ENCODE measurements at regions not wholly inside any gene's neighbourhood (a gene's known extent, or its start where the extent isn't known, plus 50 kb on each side); places are given as distances from the start of the nearest gene placed in this dataset.
"Not testable (repeated sequence)": the region's sequence is repeated elsewhere in the genome, so short reads cannot be mapped to it uniquely, and the experiment has no call there.

DNA sequence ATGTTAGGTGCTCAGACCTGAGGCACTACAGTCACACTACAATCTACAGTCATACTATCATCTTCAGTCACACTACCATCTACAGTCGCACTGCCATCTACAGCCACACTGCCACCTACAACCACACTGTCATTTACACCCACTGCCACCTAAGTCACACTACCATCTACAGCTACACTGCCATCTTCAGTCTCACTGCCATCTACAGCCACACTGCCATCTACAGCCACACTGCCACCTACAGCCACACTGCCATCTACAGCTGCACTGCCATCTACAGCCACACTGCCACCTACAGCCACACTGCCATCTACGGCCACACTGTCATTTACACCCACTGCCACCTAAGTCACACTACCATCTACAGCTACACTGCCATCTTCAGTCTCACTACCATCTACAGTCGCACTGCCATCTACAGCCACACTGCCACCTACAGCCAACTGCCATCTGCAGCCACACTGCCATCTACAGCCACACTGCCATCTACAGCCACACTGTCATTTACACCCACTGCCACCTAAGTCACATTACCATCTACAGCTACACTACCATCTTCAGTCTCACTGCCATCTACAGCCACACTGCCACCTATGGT is 155.2 kb upstream of the AFDN start:
- DNase-seq (ENCODE audit: low spot score); intact Hi-C loops (cut with DNase I): not testable (repeated sequence)

DNA sequence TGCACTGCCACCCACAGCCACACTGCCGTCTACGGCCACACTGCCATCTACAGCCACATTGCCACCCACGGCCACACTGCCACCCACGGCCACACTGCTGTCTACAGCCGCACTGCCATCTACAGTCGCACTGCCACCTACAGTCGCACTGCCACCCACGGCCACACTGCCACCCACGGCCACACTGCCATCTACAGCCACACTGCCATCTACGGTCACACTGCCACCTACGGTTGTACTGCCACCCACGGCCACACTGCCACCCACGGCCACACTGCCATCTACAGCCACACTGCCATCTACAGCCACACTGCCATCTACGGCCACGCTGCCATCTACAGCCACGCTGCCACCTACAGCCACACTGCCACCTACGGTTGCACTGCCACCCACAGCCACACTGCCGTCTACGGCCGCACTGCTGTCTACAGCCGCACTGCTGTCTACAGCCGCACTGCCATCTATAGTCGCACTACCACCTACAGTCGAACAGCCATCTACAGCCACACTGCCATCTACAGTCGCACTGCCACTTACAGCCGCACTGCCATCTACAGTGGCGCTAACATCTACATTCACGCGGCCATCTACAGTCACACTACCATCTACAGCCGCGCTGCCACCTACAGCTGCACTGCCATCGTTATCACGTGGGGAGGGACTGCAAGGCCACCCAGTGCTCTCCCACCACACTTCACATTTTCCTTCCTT is 154.6 kb upstream of the AFDN start:
- no peak for DNase-seq (ENCODE audit: low spot score)
- intact Hi-C loops (cut with DNase I) = no loop called here
- ATAC-seq = no peak

More for the DNA sequence above, 155.2 kb upstream of the AFDN start:
- ATAC-seq = not testable (repeated sequence)

DNA sequence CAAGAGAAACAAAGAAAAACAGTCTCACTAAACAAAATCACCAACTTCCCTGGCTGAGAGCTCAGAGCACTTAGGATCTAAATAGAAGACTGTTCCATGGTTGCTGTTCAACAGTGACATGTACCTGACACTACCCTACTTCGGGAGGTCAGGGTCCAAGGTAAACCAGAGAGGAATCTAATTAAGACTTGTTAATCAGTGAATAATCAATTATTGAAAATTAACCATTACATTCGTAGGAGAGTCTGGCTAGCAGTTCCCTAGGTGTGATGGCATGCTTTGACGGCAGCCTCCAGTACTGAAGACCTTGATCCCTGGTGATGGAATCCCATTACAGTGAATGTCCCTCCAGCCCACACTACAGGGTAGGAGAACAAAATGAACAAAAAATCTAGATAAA is 154.0 kb upstream of the AFDN start:
- ATAC-seq = no peak
- intact Hi-C loops (cut with DNase I) = no loop called here
- no peak for DNase-seq (ENCODE audit: low spot score)

DNA sequence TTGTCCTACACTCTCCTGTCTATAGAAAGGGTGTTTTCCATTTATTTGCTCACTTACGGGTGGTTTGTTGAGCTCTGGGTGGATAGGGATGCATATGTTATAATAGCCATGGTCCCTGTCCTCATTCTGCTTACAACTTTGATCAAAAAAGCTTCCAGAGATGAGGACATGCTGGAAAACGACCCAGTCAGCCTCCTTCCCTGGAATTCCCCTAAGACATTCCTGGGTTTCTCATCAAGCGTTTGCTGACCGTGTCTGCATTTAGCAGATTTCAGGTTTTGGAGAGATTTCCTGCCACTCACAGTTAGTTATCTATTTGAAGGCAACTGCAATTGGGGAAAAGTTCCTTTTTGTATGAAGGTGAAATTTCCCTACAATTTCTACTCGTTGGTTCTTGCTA is 152.8 kb upstream of the AFDN start:
- ATAC-seq (no peak), DNase-seq (ENCODE audit: low spot score) (no peak)
- intact Hi-C loops (cut with DNase I) = no loop called here

DNA sequence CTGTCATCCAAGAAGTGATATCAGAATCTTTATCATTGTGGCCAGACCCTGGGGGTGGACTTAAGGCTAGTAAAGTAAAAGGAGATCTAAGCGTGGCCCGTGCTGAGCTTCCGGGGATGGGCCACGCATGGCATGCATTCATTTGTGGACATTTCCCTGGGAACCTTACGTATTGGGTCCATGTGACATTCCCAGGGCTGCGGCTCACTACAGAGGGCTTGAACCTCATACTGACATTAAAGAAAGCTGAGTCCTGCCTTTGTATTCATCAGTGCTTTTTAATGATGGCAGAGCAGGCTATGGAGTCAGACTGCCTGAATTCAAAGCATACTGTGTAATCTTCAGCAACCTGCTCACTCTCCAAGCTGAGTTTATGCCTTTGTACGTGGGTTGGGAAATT is 152.2 kb upstream of the AFDN start:
- intact Hi-C loops (cut with DNase I) = no loop called here
- DNase-seq (ENCODE audit: low spot score) (no peak), ATAC-seq (no peak)

DNA sequence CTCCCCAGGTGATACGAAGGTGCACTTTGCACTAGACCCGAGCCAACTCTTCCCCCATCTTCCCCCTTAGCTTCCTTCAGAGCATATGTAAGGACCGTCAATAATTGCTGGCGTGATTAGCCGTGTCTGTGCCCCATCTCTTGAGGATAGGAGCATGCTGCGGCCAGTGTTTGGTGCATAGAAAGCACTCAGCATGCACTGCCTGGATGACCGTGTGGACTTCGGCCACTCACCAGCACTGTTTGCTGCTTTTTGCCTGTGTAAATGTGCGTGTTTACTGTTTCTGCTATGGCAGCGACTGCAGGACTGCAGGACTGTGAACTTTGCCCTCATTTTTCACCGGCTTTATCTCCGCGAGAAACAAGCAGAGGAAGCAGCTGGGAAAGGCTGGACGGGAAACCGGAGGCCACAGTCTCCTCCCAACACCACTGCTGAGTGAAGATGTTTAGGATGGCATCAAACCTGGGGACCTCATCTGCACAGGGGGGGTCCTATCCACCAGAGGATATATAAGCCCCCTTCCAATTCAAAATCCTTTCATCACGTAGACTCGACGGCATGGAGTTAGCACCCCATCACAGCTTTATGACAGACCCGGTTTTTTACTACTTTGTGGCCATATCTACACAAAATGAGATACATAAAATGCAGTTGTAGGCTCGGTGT is 150.6 kb upstream of the AFDN start:
- no peak for DNase-seq (ENCODE audit: low spot score)
- ATAC-seq = no peak
- intact Hi-C loops (cut with DNase I) = no loop called here

DNA sequence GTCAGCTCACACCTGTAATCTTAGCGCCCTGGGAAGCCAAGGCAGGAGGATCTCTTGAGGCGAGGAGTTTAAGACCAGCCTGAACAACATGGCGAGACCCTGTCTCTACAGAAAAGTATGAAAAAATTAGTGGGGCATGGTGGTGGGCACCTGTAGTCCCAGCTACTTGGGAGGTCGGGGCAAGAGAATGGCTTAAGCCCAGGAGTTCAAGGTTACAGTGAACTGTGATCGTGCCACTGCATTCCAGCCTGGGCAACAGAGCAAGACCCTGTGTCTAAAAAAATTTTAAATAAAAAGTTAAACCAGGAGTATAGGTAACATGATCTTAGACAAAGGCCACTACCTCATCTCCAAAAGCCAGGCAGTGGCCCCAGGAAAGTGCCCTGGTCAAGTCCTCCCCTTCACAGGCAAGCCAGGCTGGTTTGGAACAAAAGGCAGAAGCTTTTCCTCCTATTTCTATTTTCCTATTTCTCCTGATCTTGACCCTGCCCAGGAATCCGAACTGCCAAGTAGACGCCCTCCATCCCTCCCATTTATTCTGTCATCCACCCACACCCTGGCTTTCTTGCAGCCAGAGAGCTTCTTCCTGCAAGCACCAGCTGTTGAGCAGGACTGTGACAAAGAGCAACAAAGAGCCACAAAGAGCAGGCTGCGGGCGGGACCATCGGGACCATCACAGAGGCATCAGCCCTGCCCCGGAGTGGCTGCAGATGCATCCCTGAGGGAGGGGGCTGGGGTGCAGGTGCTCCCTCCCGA is 149.9 kb upstream of the AFDN start:
- intact Hi-C loops (cut with DNase I) = no loop called here
- ATAC-seq = peak; percentile 70
- peak; percentile 59 for DNase-seq (ENCODE audit: low spot score)

DNA sequence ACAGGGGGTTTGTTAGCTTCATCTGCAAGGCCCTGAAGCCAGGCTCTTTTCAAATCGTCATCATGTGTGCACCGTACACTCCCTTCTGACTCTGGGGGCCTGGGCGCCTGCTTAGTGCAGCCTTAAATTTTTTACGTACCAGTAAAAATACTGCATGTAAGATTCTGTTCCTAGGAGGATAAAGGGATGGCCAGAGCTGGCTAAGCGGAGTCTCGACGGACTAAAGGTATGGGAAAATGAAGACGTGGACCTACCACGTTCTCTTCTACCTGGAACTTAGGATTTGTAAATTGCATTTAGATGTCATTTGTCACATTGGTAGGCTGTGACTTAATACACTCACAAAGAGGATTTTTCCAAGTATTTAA is 149.3 kb upstream of the AFDN start:
- intact Hi-C loops (cut with DNase I) = no loop called here
- DNase-seq (ENCODE audit: low spot score) (no peak), ATAC-seq (no peak)

DNA sequence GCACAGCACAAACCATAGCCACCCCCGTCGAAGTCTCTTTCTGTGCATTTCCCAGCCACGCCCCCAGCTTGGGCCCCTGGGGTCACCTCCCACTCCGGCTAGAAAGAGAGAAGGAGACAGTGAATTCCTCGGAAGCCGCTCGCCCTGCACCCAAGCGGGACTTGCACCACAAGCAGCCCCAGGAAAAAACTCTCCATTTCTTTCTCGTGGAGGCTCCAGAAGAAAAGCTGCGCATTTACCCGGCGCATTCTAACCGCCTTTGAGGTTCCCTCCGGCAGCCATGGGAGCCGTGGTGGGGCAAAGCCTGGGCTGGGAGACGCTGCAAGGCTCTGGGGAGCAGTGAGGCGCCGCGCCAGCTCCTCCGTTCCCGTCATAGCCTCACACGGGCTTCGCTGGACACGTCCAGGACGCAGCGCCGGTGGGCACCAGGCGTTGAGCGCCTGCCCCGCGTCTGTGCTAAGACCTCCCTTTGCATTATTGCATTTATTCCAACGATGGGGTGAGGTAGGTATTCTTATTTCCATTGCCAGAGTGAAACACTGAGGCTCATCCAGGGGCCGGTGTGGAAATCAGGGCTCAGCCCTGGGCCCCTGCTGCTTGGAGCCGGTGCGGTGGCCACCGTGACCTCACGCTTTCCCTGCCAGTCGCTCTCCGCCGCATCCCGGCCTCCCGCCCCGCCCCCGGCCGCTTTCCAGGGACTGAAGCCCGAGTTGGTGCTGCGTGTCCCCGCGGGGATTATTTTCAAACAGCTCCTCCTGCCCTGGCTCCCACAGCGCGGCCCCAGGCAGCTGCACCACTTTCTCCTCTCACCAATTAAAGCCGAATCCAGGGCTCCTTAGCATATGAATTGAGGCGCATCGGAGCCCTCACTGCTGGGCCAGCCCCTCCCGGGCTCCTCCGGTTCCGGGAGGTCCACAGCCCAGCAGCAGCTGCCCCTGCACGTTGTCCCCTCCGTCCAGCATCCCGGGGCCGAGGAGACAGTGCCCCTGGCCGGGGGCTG is 148.3 kb upstream of the AFDN start:
- peak; percentile 26 for ATAC-seq
- intact Hi-C loops (cut with DNase I) = no loop called here
- peak; percentile 67 for DNase-seq (ENCODE audit: low spot score)

DNA sequence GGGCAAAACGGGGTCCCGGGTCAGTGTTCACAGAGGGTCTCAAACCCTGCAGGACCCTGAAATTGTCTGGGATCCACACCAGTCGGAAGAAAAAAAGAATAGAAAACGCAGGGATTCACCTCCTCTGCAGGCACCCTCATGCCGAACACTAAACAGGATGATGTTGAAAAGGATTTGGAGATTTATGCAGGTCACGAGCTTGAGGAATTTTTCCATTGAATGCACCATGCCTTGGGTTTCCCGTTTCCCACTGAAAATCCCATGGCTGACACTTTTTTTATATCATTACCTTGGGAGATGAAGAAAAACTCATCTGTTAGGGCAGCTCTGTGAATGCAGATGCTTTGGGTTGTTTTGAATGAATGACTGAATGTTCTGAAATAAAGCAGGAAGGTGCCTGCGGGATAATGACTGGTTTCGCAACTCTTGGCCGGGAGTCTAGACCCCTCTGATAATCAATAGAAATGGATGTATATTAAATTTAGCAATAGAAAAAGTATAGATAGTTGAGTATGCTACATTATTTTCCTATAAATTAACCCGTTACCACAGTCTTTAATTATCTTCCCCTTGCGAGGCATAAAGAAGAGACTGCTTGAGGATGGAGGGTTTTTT is 147.5 kb upstream of the AFDN start:
- no peak for ATAC-seq
- intact Hi-C loops (cut with DNase I) = no loop called here
- DNase-seq (ENCODE audit: low spot score) = peak; percentile 8

DNA sequence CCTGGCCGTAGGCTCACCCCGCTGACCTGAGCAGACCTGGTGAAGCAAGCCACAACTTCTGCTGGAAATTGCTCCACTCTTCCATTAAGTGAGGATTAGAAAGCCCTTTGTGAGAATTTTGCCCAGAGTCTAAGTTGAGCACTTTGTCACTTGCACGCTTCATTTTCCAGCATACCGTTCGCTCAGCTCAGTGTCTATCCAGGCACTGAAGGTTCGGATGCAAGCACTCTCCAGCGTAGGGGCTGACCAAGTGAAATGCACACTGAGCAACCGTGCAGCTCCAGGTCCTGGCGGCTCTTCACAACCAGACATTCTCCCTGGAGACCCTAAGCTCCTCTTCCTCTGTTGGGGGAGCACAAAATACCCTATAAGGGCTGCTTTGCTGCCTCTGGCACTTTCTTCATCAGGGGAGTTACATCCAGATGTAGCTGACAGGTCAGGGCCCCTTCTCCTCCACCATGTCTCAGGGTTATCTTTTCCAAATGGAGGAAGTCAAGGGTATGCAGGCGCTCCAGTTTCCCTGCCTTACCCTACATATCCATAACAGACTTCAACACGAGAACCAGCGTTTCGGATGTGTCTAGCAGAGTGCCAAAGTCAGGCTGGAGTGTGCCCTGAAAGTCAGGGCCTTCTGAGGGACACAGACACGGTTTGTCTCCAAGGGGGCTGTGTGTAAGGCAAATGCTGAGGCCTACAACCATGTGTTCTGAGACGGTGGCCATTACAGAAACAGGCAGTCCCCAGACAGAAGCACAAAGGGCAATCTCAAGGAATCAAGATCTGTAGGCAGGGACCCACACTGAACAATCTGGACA is 146.7 kb upstream of the AFDN start:
- intact Hi-C loops (cut with DNase I) = no loop called here
- ATAC-seq (no peak), DNase-seq (ENCODE audit: low spot score) (peak; percentile 45)

DNA sequence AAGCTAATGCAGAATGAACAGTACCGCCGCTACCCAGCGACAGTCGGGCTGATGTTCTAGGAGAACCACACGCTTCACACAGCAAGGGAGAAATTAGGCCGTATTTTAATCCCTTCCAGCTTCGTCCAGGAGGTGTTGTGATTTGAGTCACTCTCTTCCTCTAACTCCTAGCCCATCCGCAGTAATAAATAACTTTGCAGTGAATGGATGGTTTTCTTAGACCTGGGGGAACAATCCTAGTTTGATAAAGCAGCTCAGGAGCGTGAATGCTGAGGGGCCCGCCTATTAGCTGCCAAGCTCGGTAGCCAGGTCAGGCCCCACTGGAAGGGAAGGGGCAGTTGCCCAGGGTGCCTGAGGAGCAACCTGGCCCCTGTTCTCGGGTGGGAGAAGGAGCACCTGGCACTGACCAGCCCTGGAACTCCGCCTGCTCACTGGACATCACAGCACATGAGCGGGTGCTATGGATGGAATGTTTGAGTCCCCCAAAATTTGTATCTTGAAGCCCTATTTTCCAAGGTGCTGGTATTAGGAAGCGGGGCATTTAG is 146.0 kb upstream of the AFDN start:
- DNase-seq (ENCODE audit: low spot score) = peak; percentile 42
- no peak for ATAC-seq

DNA sequence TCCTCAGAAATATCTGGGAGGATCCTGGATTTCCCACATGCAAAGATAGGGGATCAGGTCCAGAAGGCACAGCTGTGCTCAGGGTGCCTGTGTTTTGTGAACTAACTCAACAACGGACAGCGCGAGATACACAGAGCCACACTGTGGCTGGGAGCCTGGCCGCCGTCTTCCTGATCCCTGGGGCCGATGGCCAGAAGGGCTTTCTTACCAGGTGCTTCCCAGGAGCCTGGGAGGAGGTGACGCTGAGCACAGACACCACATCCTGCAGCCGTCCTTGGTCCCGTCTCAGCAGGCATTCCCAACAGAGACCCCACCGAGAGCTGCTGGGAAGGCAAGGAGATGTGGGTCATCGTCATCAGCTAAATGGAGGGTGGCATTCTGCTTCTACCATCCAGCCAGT is 144.6 kb upstream of the AFDN start:
- intact Hi-C loops (cut with DNase I) = no loop called here
- no peak for ATAC-seq
- no peak for DNase-seq (ENCODE audit: low spot score)

More for the DNA sequence above, 146.0 kb upstream of the AFDN start:
- intact Hi-C loops (cut with DNase I) = no loop called here

DNA sequence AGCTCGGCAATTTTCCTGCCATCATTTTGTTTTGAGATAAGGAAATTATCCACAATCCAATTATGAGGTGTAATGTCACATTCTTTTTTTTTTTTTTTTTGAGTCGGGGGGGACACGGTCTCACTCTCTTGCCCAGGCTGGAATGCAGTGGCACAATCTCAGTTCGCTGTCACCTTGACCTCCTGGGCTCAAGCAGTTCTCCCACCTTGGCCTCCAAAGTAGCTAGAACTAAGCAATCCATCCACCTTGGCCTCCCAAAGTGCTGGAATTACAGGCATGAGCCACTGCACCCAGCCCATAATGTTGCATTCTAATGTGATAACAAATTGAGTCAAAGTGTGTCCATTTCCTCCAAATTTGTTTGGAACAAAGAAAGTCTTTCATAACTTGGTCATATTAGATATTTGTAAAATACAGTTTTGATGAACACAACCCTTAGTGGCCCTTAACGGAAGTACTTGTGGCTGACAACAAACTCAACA is 144.1 kb upstream of the AFDN start:
- intact Hi-C loops (cut with DNase I) = no loop called here
- no peak for DNase-seq (ENCODE audit: low spot score)
- peak; percentile 34 for ATAC-seq

DNA sequence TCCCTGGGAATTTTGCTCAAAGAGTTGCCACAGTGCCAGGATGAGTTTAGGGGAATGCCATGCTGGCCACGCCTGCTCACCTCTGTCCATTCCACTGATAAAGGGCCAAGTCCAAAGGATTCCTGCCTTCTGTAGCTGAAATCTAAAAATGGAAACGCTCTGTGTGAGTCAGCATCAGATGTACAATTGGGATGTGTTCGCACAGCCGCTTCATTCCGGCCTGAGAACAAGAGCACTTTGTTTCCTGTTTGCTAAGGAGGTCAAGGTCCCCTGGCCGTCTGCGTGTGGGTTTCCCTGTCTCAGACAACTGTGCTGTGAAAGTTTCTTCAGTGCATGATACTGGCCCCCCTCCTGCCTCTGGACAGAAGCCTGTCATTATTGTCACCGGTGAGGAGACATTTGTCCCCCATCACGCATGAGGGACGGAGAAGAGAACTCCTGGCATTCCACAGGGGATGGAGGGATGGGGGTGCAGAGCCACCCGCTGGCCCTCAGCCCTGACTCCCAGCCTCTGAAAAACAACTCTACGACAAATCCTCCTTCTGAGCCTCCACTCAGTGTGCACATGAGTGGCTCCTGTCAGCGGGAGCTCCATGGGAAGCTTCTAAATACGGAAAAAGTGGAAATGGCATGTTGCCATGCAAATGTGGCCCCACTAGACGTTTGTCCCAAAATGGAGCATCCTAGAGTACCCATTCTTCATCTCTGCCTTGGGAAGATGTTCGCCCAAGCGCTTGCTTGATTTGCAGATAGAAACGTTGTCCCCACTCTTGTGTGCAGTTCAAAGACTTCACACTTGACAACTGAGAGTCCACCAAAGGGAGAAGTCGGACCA is 143.5 kb upstream of the AFDN start:
- intact Hi-C loops (cut with DNase I) = no loop called here
- ATAC-seq (peak; percentile 93), DNase-seq (ENCODE audit: low spot score) (no peak)
